HL-60 (cell line): ENCODE measurements at regions not wholly inside any gene's neighbourhood (a gene's known extent, or its start where the extent isn't known, plus 50 kb on each side); places are given as distances from the start of the nearest gene placed in this dataset.

ENCODE experiments used
- DNase-seq, 2 experiments: peaks; one replicate each; pipeline ENCODE4 v3.0.0-alpha.2; 2010 to 2020; ENCODE audit warnings: low read depth in 1 of 2, low spot score in 1 of 2
- H3K27ac ChIP-seq: fragments of 250-450 bp; sonication (Bioruptor Pico); replicated peaks from 2 replicates; pipeline ENCODE4 v1.5.1; 2020; ENCODE audit warnings: mild to moderate bottlenecking, moderate library complexity
- H3K27me3 ChIP-seq: fragments of 250-450 bp; sonication (Bioruptor Pico); 2 replicates; pipeline ENCODE4 v1.5.1; 2021; ENCODE audit warnings: mild to moderate bottlenecking, moderate library complexity; ENCODE audit not compliant: insufficient read depth, poor library complexity, severe bottlenecking
- H3K4me3 ChIP-seq: replicated peaks from 2 replicates; pipeline ENCODE4 v1.5.1; 2011; ENCODE audit warnings: mild to moderate bottlenecking, control low read depth, low read length; ENCODE audit not compliant: insufficient read depth
- GABPA ChIP-seq: IDR thresholded peaks from 2 replicates; pipeline ENCODE4 v1.6.1; 2012; ENCODE audit warnings: low read depth
- POLR2AphosphoS5 ChIP-seq: IDR thresholded peaks from 2 replicates; pipeline ENCODE4 v1.6.1; 2012; ENCODE audit warnings: low read depth
- SPI1 ChIP-seq: IDR thresholded peaks from 2 replicates; pipeline ENCODE4 v1.6.1; 2012; ENCODE audit warnings: low read depth, mild to moderate bottlenecking, borderline replicate concordance
- TF ChIP-seq, protein P1 (sequence below): IDR thresholded peaks from one replicate; pipeline ENCODE4 v1.5.1; 2011; ENCODE audit warnings: low read length, control low read depth, inconsistent platforms; ENCODE audit not compliant: insufficient read depth
- TF ChIP-seq, protein P2 (sequence below): IDR thresholded peaks from 2 replicates; pipeline ENCODE4 v1.6.1; 2012; ENCODE audit warnings: low read depth; ENCODE audit not compliant: insufficient replicate concordance

DNA sequence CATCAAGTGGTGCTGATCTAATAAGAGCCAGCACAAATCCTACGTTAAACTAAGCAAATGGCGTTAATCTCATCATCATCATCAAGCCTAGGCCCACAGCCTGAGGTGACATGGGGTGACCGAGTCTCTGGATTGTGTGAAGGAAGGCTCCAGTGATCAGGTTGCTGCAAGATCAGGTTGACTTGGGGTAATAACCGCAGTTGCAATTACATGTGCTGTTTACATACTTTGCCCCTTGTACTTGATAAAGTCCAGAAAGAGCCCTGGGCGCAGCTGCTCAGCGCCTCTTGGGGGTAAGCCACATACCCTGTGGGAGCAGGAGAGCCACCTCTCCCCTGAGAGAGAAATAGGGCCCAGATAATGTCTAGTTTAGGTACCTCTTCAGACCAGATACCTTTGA, 228.1 kb downstream of the WDR11 start:
- H3K27me3 ChIP-seq, result no peaks in the 10 kb centered on the region
- DNase-seq, result no peak
- no peak overlapping the region for H3K4me3 ChIP-seq
- H3K27ac ChIP-seq, result peak overlapping the region; percentile 14; the same call in 1 of the 2 replicates
- TF ChIP-seq SPI1 (no peak), GABPA (no peak), POLR2AphosphoS5 (no peak)
- TF ChIP-seq, protein P1, sequence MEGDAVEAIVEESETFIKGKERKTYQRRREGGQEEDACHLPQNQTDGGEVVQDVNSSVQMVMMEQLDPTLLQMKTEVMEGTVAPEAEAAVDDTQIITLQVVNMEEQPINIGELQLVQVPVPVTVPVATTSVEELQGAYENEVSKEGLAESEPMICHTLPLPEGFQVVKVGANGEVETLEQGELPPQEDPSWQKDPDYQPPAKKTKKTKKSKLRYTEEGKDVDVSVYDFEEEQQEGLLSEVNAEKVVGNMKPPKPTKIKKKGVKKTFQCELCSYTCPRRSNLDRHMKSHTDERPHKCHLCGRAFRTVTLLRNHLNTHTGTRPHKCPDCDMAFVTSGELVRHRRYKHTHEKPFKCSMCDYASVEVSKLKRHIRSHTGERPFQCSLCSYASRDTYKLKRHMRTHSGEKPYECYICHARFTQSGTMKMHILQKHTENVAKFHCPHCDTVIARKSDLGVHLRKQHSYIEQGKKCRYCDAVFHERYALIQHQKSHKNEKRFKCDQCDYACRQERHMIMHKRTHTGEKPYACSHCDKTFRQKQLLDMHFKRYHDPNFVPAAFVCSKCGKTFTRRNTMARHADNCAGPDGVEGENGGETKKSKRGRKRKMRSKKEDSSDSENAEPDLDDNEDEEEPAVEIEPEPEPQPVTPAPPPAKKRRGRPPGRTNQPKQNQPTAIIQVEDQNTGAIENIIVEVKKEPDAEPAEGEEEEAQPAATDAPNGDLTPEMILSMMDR, result no peak
- TF ChIP-seq, protein P2, sequence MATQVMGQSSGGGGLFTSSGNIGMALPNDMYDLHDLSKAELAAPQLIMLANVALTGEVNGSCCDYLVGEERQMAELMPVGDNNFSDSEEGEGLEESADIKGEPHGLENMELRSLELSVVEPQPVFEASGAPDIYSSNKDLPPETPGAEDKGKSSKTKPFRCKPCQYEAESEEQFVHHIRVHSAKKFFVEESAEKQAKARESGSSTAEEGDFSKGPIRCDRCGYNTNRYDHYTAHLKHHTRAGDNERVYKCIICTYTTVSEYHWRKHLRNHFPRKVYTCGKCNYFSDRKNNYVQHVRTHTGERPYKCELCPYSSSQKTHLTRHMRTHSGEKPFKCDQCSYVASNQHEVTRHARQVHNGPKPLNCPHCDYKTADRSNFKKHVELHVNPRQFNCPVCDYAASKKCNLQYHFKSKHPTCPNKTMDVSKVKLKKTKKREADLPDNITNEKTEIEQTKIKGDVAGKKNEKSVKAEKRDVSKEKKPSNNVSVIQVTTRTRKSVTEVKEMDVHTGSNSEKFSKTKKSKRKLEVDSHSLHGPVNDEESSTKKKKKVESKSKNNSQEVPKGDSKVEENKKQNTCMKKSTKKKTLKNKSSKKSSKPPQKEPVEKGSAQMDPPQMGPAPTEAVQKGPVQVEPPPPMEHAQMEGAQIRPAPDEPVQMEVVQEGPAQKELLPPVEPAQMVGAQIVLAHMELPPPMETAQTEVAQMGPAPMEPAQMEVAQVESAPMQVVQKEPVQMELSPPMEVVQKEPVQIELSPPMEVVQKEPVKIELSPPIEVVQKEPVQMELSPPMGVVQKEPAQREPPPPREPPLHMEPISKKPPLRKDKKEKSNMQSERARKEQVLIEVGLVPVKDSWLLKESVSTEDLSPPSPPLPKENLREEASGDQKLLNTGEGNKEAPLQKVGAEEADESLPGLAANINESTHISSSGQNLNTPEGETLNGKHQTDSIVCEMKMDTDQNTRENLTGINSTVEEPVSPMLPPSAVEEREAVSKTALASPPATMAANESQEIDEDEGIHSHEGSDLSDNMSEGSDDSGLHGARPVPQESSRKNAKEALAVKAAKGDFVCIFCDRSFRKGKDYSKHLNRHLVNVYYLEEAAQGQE, result no peak

DNA sequence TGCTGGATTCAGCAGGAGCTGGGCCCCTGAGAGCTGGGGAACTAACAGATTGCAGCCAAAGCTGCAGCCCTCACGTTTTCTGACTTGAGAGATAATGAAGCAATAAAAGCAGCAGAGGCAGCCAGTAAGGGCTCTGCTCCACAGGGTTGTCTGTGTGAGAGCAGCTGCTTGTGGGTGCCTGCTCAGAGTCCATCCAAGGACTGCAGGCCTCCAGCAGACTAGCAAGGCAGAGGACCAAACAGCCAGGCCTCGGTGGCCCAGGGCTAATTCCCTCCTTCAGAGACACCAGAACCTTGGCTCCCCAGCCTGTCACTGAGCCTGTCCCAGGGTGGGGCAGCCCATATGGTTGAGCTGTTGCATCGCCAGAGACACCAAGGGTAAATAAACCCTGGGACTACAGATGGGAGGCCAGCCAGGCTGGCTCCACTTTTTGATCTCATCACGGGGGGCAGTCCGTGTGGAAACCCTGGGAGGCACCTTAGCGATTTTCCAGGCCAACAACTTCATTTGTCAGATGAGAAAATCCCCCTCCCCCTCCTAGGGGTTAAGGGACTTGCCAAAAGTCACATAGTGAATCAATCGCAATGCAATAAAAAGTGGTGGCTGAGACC, 229.2 kb downstream of the WDR11 start:
- peak; percentile 47 to 69 for DNase-seq
- H3K27me3 ChIP-seq, result no peaks in the 10 kb centered on the region
- H3K27ac ChIP-seq, result peak overlapping the region; percentile 55
- H3K4me3 ChIP-seq, result no peak overlapping the region
- TF ChIP-seq POLR2AphosphoS5 (no peak), GABPA (no peak), SPI1 (no peak)
- TF ChIP-seq, protein P2, result no peak
- TF ChIP-seq, protein P1, result no peak

DNA sequence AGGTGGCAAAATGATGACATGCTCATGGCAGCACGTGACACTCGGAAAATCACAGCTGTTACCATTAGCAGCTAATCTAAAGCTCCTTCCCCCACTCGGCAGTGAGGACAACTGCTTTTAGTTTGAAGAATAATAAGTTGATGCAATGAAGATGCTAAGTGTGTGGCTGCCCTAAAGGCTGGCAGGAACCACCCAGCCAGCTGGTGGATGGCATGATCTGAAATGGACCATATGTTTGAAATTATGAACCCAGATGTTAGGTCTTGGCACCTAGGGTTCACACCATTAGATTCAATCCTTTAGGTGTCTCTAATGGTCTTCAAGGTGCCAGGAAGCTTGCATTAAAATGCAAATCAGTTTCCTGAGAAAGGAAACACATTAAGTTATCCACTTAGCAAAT, 230.1 kb downstream of the WDR11 start:
- Histone ChIP-seq H3K27ac (no peak overlapping the region), H3K4me3 (no peak overlapping the region), H3K27me3 (no peaks in the 10 kb centered on the region)
- DNase-seq, result no peak
- TF ChIP-seq SPI1, result no peak
- TF ChIP-seq GABPA, result no peak
- TF ChIP-seq, protein P1, result no peak

DNA sequence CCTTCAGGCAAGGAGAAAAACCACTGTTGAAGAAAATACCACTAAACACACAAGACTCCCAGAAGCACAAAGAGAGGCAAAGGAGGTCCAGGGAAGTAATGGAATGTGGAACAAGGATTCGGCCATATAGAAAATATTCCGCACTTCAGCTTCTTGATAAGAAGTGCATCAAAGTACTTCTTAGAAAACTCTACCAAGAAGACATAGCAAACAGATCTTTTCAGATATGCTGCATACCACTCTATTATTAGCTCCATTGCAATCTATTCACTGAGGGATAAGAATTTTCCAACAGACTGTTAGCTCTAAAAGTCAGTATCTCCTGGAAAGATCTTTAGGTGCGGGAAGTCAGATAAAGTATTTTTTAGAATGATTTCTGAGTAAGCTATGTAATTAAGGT, 231.8 kb downstream of the WDR11 start:
- TF ChIP-seq SPI1 (no peak), GABPA (no peak), POLR2AphosphoS5 (no peak)
- TF ChIP-seq, protein P1, result no peak
- TF ChIP-seq, protein P2, result no peak
- DNase-seq, result no peak
- H3K27ac ChIP-seq, result no peak overlapping the region
- no peaks in the 10 kb centered on the region for H3K27me3 ChIP-seq
- H3K4me3 ChIP-seq, result no peak overlapping the region
